Activated CD4-positive, CD25-positive, alpha-beta regulatory T cell treated with anti-CD3 and anti-CD28 coated beads, Interleukin-2, amount 50 U/mL, for 24 hours (primary cell): ENCODE measurements at regions not wholly inside any gene's neighbourhood (a gene's known extent, or its start where the extent isn't known, plus 50 kb on each side); places are given as distances from the start of the nearest gene placed in this dataset.
"Not testable (repeated sequence)": the region's sequence is repeated elsewhere in the genome, so short reads cannot be mapped to it uniquely, and the experiment has no call there.

ENCODE experiments used
- ATAC-seq, 2 donors: fragments of 150-1000 bp; cut with Tn5 transposase; one replicate each; pipeline ENCODE4 v1.10.0; 2021; ENCODE audit warnings: mild to moderate bottlenecking in 1 of 2, moderate library complexity in 1 of 2

DNA sequence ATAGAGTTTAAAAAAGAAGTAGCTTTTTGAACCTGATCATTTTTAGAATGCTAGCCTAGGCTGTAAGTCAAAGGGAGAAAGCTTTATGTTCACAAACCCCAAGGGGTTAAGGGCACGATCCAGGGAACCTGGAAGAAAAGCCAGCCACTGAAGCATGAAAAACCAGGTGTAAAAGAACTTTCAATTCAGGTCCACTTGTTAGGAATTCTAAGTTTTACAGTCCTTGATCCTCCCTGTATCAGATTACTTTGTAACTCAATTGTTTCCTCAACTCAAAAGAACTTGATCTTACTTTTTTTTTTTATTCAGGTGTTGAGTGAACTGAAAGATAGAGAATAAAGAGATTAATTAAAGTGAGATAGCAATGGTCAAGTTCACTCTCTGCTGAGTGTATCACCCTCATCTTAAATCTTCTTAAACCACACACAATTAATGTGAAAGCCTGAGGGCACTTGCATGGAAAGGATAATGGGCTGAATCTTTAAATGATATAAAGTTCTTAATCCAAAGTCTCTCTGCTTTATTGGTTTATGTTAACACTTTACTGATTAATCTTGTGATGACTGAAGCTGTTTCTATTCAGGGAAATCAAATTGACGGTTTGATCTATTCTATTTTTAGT is 672.2 kb upstream of the LRRN3 start:
- ATAC-seq: no peak

DNA sequence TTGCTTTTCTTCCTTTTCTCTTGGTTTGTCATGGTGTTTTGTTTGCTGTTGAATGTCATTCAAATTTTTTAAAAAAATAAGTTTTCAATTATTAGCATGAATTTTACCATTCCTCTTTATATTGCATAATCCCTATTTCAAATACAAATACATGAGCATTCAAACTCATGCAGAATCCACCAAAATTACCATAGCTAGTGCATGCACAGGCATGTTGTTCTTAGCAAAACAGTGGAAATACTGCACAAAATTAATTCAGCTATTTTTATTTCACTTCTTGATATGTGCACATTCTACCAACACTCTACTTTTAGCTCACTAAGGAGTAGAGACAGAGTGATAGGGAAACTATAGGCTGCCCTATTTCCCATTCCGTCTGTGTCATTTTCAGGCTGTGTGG is 670.1 kb upstream of the LRRN3 start:
- ATAC-seq: no peak

DNA sequence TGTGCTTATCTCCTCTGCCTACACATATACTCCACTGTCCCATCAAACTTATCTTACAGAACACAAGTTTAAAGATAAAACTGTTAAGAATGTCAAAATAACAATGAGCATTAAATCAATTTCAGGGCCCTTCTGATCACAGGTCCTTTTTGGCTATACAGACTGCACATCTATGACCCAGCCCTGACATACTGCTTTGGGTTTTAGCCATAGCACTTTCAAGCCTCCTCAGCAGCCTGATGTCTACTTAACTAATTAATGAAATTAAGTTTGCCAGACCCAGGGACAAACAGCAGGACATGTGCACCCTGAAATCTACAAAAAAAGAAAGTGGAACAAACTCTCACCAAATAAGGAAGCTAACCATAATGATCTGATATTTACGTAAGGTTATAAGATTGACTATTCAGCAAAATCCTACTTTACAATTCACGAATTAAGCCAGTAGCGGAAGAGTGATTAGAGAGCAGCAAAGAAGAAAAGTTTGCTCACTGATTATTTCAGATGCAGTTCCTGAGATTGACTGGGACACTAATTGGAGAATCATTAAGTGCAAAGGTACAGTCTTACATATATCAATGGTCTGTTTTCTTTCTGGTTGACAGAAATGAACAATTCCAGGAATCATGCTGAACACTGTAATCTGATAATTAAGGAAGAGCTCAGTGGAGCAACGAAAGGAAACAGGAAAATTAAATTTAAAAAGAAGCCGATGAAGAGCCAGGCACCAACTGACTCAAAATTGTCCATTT is 669.3 kb upstream of the LRRN3 start:
- no peak for ATAC-seq

DNA sequence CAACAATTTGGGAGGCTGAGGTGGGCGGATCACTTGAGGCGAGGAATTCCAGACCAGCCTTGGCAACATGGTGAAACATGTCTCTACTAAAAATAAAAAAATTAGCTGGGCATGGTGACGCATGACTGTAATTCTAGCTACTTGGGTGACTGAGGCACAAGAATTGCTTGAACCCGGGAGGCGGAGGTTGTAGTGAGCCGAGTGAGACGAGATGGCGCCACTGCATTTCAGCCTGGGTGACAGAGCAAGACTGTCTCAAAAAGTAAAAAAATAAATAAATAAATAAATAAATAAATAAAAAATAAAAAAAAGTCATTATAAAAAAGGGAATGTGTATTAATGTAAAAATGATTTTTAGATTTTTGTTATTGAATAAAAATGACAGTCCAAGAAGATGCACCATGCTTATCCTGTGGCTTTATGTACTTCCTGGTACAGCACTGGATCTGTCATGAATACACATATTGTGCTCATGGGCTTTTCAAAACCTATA is 658.8 kb upstream of the LRRN3 start:
- no peak for ATAC-seq

- not testable (repeated sequence) for ATAC-seq
These were observed 652.0 kb upstream of the LRRN3 start for GRCh38 chr7:110438926-110439325.

GRCh38 chr7:110442381-110442837 is 648.5 kb upstream of the LRRN3 start:
- no peak for ATAC-seq

- no peak for ATAC-seq
These were observed 644.3 kb upstream of the LRRN3 start for GRCh38 chr7:110446658-110447057.

DNA sequence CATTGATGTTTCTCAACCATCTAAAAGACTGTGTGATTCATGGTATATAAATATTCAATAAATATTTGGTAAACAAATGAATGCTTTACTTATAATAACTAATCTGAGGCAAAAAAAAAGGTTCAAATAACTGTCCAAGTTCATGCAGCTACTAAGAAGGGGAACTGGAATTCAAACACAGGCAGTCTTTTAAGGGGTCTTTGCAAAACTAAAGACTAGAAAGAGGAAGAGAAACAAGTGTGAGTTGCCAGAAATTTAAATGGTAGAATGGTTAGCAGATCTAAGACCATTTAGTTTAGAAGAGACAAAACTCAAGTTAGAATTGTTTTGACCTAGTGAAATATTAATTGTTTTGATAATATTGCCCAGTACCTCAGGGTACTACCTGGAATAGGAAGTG is 642.0 kb upstream of the LRRN3 start:
- no peak for ATAC-seq

DNA sequence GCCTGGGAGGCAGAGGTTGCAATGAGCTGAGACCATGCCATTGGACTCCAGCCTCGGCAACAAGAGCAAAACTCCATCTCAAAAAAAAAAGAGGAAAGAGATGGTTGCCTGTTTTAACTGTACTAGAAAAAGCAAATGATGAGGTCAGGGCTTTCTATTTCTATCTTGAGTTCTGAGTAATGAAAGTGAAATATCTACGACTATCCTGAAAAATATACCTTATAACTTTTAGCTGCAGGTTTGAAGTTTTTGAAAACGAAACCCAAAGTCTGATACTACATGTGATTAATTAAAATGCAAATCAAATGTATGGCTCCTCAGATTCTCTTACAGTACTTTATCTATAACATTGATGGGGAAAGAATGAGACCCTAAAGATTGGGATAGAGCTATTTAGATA is 636.2 kb upstream of the LRRN3 start:
- no peak for ATAC-seq

DNA sequence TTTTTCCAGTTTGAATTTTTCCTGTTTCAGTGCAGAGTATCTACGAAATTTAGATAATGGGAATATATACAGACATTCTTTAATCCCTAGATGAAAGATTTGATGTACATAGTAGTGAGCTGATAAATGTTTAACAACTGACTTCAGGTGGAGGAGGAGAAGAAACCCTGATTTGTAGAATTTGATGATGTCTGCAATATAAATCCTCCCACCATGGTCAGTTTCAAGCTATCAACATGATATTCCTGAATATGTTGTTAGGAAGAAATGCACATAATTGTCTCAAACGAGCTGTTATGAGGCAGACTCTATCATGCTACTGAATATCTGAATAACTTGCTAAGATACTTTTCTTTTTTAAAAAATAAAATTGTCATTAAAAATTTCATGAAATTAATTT is 629.3 kb upstream of the LRRN3 start:
- ATAC-seq: no peak

- ATAC-seq: no peak
These were observed 620.5 kb upstream of the LRRN3 start for GRCh38 chr7:110470420-110470819.

DNA sequence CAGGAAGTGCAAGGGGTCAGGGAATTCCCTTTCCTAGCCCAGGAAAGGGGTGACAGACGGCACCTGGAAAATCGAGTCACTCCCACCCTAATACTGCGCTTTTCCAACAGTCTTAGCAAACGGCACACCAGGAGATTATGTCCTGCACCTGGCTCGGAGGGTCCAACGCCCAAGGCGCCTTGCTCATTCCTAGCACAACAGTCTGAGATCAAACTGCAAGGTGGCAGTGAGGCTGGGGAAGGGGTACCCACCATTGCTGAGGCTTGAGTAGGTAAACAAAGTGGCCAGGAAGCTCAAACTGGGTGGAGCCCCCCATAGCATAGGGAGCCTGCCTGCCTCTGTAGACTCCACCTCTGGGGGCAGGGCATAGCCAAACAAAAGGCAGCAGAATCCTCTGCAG is 618.5 kb upstream of the LRRN3 start:
- ATAC-seq: not testable (repeated sequence)

GRCh38 chr7:110480964-110481363 is 610.0 kb upstream of the LRRN3 start:
- ATAC-seq: no peak

DNA sequence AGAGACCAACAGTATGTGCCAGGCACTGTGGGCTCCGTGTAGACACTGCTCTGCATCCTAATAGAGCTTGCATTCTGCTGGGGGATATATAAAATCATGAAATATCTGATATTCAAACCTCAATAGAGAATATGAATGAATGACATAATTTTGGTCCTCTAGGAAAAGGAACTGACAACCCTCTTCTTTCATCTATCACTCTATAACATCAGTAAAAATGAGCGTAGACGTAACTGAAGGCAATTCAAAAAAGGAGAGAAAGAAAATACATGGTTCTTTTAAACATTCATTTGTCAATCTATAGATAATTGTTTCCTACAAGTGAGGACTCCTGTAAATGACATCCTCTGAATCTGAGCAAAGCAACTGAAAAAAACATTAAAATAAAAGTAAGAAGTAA is 607.4 kb upstream of the LRRN3 start:
- no peak for ATAC-seq

DNA sequence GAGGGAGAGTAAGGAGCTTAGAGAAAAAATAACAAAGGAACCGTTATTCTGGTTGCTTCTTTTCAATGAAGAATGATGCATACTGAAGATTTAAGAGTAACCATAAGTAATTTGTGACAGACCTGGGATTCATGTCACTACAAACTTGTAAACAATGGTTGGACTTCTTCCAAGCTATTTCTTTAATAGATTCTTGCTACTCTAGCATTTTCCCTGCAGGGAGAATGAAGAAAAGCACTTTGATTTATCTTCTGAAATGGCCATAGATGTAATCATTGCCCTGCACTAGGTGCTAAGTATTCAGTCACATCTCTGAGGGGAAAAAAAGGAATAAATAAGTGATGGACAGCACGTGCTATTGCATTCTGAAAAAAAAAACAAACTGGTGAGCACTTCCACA is 606.6 kb upstream of the LRRN3 start:
- no peak for ATAC-seq

DNA sequence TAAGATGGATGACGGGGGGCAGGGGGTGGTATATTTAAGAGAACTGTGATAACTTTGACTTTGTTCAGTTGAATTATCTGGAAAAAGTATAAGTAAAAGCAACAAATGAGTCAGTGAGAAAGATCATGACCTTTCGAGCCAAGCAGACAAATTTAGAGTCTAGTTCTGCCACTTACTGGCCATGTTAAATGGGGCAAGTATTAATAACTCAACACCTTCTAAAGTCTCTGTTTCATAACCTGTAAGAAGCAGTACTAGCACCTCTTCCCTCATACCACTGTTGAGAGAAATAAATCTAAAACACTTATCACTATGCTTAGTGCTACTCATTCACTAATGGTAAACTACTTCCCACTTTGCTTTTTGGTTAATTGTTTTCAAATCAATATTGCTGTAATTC is 604.4 kb upstream of the LRRN3 start:
- ATAC-seq: no peak

DNA sequence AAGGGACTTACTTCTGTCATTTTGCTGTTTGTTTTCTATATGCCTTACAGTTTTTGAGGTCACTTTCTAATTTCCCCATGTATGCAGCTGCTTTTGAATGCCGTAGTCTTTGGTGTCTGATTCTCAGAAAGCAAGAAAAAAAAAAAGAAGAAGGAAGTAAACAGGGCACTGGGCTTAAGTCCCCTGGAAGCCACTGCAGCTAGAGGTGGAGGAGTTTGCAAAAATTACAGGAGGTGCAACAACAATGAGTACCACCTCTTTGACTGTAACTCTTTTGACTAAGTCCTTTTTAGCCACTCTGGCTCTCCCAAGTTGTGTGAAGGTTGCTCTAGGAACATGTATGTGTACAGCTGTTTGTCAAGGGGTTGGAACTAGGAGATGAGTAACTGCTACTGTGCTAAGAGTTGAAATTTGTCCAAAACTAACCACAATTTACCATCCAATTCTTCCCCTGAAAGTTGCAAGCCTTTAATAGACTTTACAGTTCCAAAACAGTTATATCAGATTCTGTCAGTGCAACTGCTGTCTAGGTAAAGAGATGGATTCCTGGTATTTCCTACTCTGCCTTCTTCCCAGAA is 588.0 kb upstream of the LRRN3 start:
- ATAC-seq: no peak

DNA sequence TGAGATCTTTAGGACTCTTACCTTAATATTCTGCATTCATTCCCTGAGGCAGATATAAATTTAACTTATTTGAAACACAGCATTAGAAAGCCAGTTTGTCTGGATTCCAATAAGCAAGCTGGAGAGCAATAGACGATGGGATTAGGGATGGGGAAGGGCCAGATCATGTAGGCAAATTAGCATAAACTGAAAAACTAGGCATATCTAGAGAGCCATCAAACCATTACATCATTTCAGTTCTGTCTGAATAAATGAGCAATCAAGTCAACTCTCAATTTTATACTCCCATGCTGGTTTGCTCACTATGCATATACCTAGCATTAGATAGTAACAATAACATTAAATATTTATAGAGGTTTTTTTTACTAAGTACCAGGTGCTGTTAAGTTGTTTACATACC is 583.6 kb upstream of the LRRN3 start:
- ATAC-seq: no peak

GRCh38 chr7:110507832-110508231 is 583.1 kb upstream of the LRRN3 start:
- ATAC-seq: no peak

DNA sequence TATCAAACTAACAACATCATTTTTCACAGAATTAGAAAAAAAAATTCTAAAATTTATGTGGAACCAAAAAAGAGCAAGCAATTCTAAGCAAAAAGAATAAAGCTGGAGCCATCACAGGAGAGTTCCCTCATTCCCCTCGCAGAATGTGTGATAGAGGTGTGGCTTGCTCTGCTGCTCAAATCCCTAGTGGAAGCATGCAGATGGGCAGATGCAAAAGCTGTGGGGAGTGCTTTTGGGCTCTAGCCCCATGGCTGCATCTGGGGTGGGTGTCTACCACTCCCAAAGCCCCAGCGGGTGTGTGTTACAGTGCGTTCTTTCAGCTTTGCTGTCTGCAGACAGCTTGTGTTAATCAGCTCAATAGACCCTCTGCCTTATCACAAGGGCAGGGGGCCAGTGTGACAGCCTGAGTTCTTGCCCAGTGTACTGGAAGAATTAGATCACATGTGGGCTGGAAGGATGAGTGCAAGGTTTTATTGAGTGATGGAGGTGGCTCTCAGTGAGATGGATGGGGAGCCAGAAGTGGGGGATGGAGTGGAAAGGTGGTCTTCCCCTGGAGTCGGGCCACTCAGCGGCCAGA is 575.9 kb upstream of the LRRN3 start:
- not testable (repeated sequence) for ATAC-seq

GRCh38 chr7:110519851-110520250 is 571.1 kb upstream of the LRRN3 start:
- no peak for ATAC-seq

DNA sequence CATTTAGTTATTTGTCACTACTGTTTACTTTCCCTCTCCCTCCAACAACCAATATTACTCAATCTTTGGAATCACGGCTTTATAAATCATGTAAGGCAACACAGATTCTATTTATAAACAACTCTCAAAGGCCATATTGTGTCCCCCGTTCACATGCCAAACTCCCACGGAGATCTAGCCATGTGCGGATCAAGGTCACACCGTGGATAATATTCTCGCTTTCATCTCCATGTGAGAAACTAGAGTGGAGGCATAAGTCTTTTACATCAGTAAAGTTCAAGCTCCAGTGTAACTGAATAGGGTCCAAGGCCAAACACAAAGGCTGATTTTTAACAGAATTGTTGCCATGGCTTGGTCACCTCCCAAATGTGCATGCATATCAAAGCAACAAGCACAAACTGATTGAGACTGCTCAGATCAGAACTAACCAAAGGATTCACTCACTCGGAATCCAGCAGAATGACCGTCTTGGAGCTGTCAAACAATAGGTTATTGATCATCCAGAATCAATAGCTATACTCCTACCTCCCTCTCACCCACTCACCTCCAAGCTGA is 569.5 kb upstream of the LRRN3 start:
- ATAC-seq: no peak

- no peak for ATAC-seq
These were observed 568.7 kb upstream of the LRRN3 start for GRCh38 chr7:110522061-110522760.
